Stromal cell of bone marrow (primary cell): ENCODE measurements at regions not wholly inside any gene's neighbourhood (a gene's known extent, or its start where the extent isn't known, plus 50 kb on each side); places are given as distances from the start of the nearest gene placed in this dataset.

Source experiments
- DNase-seq: peaks from one replicate; pipeline ENCODE4 v3.0.0-alpha.2; 2012; ENCODE audit warnings: low read depth

DNA sequence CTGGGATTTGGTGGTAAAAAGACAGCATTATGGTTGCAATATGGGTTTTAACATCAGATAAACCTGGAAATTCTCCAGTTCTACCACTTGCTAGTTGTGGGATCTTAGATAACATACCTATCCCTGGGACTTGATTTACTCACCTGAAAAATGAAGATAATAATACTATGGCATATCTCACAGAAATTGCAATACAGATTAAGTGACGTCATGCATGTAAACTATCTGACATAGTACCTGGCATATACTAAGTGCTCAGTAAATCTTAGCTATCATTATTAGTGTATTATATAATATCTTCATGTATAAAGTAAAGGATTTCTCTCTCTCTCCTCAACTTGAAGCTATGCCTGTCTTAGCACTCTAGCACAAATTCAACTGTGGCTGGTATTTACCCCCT, 192.5 kb downstream of the PCDH19 start:
- DNase-seq = no peak

GRCh38 chrX:100216083-100216482, 194.0 kb downstream of the PCDH19 start:
- no peak for DNase-seq

- no peak for DNase-seq
Observed at GRCh38 chrX:100208076-100208475, 202.0 kb downstream of the PCDH19 start.

GRCh38 chrX:100207331-100208024, 202.6 kb downstream of the PCDH19 start:
- DNase-seq = peak; percentile 1

GRCh38 chrX:100204534-100204933, 205.5 kb downstream of the PCDH19 start:
- no peak for DNase-seq

DNA sequence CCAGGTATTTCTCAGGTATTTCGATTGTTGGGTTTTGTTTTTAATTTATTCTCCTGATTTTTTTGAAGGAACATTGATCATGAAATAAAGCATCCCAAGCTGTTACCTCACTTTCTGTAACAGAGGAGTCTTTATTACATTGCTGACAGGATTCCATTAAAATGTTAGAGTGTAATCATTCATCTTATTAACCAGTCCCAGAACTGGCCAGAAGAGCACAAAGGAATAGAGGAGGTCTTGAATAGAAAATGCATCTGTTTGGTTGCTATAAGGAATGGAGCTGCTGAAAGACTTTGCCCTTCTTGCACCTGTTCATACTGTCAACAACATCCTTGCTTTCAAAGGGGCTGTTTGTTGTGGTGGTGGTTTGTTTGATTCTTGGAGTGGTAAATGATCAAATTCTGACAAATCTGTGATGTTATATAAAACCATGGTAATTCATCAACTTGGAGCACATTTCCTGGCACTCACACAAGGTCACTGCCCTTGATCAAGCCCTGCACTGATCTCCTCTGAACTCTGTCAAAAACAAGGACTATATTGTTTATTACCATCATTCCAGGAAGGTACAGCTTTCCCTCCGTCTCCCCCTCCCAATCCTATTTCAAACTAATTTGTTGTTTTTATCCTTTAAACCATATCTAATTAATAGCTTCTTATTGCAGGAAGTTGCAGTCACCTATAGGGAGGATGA, 215.8 kb downstream of the PCDH19 start:
- no peak for DNase-seq
